GM21737 (cell line): ENCODE measurements at regions not wholly inside any gene's neighbourhood (a gene's known extent, or its start where the extent isn't known, plus 50 kb on each side); places are given as distances from the start of the nearest gene placed in this dataset.
"Not testable (repeated sequence)": the region's sequence is repeated elsewhere in the genome, so short reads cannot be mapped to it uniquely, and the experiment has no call there.

Source experiments
- ATAC-seq: cut with Tn5 transposase; IDR thresholded peaks from one replicate; pipeline ENCODE4 v1.9.1; 2021; ENCODE audit warnings: mild to moderate bottlenecking, moderate library complexity; ENCODE audit not compliant: unreplicated experiment

DNA sequence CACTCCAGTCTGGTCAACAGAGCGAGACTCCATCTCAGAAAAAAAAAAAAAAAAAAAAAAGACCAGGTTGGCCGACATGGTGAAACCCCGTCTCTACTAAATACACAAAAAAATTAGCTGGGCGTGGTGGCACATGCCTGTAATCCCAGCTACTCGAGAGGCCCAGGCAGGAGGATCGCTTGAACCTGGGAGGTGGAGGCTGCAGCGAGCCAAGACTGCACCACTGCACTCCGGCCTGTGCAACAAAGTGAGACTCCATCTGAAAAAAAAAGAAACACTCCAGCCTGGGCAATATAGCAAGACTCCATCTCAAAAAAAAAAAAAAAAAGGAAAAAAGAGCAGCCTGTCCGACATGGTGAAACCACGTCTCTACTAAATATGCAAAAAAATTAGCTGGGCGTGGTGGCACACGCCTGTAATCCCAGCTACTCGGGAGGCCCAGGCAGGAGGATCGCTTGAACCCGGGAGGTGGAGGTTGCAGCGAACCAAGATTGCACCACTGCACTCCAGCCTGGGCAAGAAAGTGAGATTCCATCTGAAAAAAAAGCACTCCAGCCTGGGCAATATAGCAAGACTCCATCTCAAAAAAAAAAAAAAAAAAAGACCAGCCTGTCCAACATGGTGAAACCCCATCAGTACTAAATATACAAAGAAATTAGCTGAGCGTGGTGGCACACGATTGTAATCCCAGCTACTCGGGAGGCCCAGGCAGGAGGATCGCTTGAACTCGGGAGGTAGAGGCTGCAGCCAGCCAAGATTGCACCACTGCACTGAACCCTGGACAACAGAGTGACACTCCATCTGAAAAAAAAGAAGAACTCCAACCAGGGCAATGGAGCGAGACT, 343.3 kb upstream of the PLGLB2 start:
- ATAC-seq = not testable (repeated sequence)

DNA sequence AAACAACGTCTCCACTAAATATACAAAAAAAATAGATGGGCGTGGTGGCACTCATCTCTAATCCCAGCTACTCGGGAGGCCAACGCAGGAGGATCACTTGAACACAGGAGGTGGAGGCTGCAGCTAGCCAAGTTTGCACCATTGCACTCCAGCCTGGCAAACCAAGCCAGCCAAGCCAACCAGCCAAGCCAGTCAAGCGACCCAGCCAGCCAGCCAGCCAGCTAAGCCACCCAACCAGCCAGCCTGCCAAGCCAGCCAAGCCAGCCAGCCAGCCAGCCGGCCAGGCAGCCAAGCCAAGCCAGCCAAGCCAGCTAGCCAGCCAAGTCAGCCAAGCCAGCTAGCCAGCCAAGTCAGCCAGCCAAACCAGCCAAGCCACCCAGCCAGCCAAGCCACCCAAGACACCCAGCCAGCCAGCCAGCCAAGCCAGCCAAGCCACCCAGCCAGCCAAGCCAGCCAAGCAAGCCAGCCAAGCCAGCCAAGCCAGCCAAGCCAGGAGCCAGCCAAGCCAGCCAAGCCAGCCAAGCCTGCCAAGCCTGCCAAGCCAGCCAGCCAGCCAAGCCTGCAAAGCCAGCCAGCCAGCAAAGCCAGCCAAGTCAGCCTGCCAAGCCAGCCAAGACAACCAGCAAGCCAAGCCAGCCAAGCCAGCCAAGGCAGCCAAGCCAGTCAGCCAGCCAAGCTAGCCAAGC, 342.2 kb upstream of the PLGLB2 start:
- not testable (repeated sequence) for ATAC-seq

DNA sequence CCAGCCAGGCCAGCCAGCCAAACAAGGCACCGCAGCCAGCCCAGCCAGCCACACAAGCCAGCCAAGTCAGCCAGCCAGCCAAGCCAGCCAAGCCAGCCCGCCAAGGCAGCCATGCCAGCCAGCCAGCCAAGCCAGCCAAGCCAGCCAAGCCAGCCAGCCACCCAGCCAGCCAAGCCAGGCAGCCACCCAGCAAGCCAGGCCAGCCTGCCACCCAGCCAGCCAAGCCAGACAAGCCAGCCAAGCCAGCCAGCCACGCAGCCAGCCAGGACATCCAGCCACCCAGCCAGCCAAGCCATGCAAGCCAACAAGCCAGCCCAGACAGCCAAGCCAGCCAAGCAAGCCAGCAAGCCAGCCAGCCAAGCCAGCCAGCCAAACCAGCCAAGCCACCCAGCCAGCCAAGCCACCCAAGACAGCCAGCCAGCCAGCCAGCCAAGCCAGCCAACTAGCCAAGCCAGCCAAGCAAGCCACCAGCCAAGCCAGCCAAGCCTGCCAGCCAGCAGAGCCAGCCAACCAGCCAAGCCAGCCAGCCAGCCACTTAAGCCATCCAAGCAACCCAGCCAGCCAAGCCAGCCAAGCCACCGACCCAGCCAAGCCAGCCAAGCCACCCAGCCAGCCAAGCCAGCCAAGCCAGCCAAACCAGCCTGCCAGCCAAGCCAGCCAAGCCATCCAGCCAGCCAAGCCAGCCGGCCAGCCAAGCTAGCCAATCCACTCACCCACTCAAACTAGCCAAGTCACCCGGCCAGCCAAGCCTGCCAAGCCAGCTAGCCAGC, 341.3 kb upstream of the PLGLB2 start:
- ATAC-seq = not testable (repeated sequence)

GRCh38 chr2:87409601-87410000, 338.3 kb upstream of the PLGLB2 start:
- ATAC-seq = not testable (repeated sequence)

- not testable (repeated sequence) for ATAC-seq
These were observed 337.5 kb upstream of the PLGLB2 start for GRCh38 chr2:87410371-87410770.

GRCh38 chr2:87412036-87412820, 335.7 kb upstream of the PLGLB2 start:
- ATAC-seq = not testable (repeated sequence)

DNA sequence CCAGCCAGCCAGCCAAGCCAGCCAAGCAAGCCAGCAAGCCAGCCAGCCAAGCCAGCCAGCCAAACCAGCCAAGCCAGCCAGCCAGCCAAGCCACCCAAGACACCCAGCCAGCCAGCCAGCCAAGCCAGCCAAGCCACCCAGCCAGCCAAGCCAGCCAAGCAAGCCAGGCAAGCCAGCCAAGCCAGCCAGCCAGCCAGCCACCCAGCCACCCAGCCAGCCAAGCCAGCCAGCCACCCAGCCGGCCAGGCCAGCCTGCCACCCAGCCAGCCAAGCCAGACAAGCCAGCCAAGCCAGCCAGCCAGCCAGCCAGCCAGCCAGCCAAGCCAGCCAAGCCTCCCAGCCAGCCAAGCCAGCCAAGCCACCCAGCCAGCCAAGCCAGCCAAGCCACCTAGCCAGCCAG, 333.6 kb upstream of the PLGLB2 start:
- not testable (repeated sequence) for ATAC-seq

DNA sequence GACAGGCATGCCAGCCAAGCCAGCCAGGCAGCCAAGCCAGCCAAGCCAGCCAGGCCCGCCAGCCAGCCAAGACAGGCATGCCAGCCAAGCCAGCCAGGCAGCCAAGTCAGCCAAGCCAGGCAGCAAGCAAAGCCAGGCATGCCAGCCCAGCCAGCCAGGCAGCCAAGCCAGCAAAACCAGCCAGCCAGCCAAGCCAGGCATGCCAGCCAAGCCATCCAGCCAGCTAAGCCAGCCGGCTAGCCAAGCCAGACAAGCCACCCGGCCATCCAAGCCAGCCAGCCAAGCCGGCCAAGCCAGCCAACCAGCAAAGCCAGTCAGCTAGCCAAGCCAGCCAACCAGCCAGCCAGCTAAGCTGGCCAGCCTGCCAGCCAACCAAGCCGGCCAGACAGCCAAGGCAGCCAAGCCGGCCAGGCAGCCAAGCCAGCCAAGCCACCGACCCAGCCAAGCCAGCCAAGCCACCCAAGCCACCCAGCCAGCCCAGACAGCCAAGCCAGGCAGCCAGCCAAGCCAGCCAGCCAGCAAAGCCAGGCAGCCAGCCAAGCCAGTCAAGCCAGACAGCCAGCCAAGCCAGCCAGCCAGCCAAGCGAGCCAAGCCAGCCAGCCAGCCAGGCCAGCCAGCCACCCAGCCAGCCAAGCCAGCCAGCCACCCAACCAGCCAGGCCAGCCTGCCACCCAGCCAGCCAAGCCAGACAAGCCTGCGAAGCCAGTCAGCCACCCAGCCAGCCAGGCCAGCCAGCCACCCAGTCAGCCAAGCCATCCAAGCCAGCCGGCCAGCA, 332.9 kb upstream of the PLGLB2 start:
- ATAC-seq = not testable (repeated sequence)

DNA sequence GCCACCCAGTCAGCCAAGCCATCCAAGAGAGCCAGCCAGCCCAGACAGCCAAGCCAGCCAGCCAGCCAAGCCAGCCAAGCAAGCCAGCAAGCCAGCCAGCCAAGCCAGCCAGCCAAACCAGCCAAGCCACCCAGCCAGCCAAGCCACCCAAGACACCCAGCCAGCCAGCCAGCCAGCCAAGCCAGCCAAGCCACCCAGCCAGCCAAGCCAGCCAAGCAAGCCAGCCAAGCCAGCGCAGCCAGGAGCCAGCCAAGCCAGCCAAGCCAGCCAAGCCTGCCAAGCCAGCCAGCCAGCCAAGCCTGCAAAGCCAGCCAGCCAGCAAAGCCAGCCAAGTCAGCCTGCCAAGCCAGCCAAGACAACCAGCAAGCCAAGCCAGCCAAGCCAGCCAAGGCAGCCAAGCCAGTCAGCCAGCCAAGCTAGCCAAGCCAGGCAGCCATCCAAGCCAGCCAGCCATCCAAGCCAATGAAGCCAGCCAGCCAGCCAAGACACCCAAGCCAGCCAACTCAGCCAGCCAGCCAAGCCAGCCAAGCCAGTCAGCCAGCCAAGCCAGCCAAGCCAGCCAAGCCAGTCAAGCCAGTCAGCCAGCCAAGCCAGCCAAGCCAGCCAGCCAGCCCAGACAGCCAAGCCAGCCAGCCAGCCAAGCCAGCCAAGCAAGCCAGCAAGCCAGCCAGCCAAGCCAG, 332.2 kb upstream of the PLGLB2 start:
- not testable (repeated sequence) for ATAC-seq

- not testable (repeated sequence) for ATAC-seq
These were observed 331.7 kb upstream of the PLGLB2 start for GRCh38 chr2:87416266-87416592.

GRCh38 chr2:87417147-87417546, 330.7 kb upstream of the PLGLB2 start:
- ATAC-seq = not testable (repeated sequence)

- not testable (repeated sequence) for ATAC-seq
These were observed 329.9 kb upstream of the PLGLB2 start for GRCh38 chr2:87417742-87418567.

DNA sequence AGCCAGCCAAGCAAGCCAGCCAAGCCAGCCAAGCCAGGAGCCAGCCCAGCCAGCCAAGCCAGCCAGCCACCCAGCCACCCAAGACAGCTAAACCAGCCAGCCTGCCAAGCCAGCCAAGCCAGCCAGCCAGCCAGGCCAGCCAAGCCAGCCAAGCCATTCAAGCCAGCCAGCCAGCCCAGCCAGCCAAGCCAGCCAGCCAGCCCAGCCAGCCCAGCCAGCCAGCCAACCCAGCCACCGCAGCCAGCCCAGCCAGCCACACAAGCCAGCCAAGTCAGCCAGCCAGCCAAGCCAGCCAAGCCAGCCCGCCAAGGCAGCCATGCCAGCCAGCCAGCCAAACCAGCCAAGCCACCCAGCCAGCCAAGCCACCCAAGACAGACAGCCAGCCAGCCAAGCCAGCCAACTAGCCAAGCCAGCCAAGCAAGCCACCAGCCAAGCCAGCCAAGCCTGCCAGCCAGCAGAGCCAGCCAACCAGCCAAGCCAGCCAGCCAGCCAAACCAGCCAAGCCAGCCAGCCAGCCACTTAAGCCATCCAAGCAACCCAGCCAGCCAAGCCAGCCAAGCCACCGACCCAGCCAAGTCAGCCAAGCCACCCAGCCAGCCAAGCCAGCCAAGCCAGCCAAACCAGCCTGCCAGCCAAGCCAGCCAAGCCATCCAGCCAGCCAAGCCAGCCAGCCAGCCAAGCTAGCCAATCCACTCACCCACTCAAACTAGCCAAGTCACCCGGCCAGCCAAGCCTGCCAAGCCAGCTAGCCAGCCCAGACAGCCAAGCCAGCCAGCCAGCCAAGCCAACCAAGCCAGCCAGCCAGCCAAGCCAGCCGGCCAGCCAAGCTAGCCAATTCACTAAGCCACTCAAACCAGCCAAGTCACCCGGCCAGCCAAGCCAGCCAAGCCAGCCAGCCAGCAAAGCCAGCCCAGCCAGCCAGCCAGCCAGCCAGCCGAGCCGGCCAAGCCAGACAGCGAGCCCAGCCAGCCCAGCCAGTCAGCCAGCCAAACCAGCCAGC, 328.8 kb upstream of the PLGLB2 start:
- not testable (repeated sequence) for ATAC-seq

- ATAC-seq = not testable (repeated sequence)
These were observed 327.9 kb upstream of the PLGLB2 start for GRCh38 chr2:87419980-87420379.

GRCh38 chr2:87420954-87421353, 326.9 kb upstream of the PLGLB2 start:
- ATAC-seq = not testable (repeated sequence)

GRCh38 chr2:87423796-87424762, 323.8 kb upstream of the PLGLB2 start:
- not testable (repeated sequence) for ATAC-seq
